A673 (cell line): ENCODE measurements at regions not wholly inside any gene's neighbourhood (a gene's known extent, or its start where the extent isn't known, plus 50 kb on each side); places are given as distances from the start of the nearest gene placed in this dataset.

Experiments used
- CTCF ChIP-seq: fragments of 300-800, 200-600 bp; sonication (generic); conservative IDR thresholded peaks from 2 replicates; pipeline ENCODE4 v1.5.1; 2017; ENCODE audit warnings: low read depth, mild to moderate bottlenecking, antibody characterized with exemption, low read length, moderate library complexity, mixed read lengths
- EZH2 ChIP-seq: fragments of 200-600 bp; sonication (generic); IDR thresholded peaks from 2 replicates; pipeline ENCODE4 v1.6.1; 2017; ENCODE audit warnings: borderline replicate concordance, low read depth, mild to moderate bottlenecking, mixed read lengths, antibody characterized with exemption, low read length; ENCODE audit not compliant: poor library complexity, severe bottlenecking

DNA sequence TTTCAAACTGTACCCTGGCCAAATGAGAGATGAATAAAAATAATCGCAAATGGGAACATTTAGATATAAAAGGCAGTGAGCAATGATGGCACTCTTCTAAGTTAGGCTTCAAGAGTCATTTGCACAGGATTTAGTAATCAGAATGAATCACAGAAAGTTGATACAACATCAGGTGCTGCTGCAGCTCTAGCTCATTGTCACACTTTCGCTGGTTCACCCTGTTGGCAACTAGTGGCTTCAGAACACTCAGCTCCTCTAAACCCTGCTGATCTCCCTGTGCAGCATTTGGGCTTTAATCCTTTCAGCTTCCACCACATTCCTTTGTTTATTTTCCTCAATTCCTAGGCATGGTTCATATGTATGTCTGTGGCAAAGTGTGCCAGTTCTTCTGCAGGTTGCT is 2071.2 kb upstream of the CDH6 start:
- TF ChIP-seq CTCF (no peak), EZH2 (no peak)
